ES-I3 (cell line): ENCODE measurements at regions not wholly inside any gene's neighbourhood (a gene's known extent, or its start where the extent isn't known, plus 50 kb on each side); places are given as distances from the start of the nearest gene placed in this dataset.
"Not testable (repeated sequence)": the region's sequence is repeated elsewhere in the genome, so short reads cannot be mapped to it uniquely, and the experiment has no call there.

Experiments
- H3K36me3 ChIP-seq: 2 replicates; pipeline ENCODE4 v1.6.1; 2013; ENCODE audit warnings: mild to moderate bottlenecking, low read length, control low read depth, moderate library complexity; ENCODE audit not compliant: insufficient read depth
- H3K4me1 ChIP-seq: 2 replicates; pipeline ENCODE4 v1.6.1; 2013; ENCODE audit warnings: mild to moderate bottlenecking, control low read depth, low read length; ENCODE audit not compliant: insufficient read depth
- H3K9ac ChIP-seq: 2 replicates; pipeline ENCODE4 v1.6.1; 2013; ENCODE audit warnings: low read depth, mild to moderate bottlenecking, low read length, moderate library complexity
- H3K9me3 ChIP-seq: 2 replicates; pipeline ENCODE4 v1.6.1; 2013; ENCODE audit warnings: mild to moderate bottlenecking, low read length, moderate library complexity; ENCODE audit not compliant: control insufficient read depth, insufficient read depth

- Histone ChIP-seq H3K4me1 (no peaks in the 10 kb centered on the region), H3K9ac (no peak overlapping the region), H3K36me3 (no peaks in the 10 kb centered on the region), H3K9me3 (no peaks in the 10 kb centered on the region)
These were observed 363.6 kb downstream of the BRD1 start for GRCh38 chr22:49464037-49464436.

GRCh38 chr22:49462795-49463194, 364.9 kb downstream of the BRD1 start:
- Histone ChIP-seq H3K9ac (no peak overlapping the region), H3K9me3 (no peaks in the 10 kb centered on the region)

GRCh38 chr22:49462291-49462690, 365.4 kb downstream of the BRD1 start:
- H3K9ac ChIP-seq, result no peak overlapping the region
- H3K9me3 ChIP-seq, result no peaks in the 10 kb centered on the region
- no peaks in the 10 kb centered on the region for H3K4me1 ChIP-seq
- H3K36me3 ChIP-seq, result no peaks in the 10 kb centered on the region

More at GRCh38 chr22:49462795-49463194, 364.9 kb downstream of the BRD1 start:
- no peaks in the 10 kb centered on the region for H3K36me3 ChIP-seq
- H3K4me1 ChIP-seq, result no peaks in the 10 kb centered on the region

- H3K9ac ChIP-seq, result no peak overlapping the region
- no peaks in the 10 kb centered on the region for H3K4me1 ChIP-seq
- H3K36me3 ChIP-seq, result no peaks in the 10 kb centered on the region
- H3K9me3 ChIP-seq, result no peaks in the 10 kb centered on the region
These were observed 366.0 kb downstream of the BRD1 start for GRCh38 chr22:49461674-49462073.

DNA sequence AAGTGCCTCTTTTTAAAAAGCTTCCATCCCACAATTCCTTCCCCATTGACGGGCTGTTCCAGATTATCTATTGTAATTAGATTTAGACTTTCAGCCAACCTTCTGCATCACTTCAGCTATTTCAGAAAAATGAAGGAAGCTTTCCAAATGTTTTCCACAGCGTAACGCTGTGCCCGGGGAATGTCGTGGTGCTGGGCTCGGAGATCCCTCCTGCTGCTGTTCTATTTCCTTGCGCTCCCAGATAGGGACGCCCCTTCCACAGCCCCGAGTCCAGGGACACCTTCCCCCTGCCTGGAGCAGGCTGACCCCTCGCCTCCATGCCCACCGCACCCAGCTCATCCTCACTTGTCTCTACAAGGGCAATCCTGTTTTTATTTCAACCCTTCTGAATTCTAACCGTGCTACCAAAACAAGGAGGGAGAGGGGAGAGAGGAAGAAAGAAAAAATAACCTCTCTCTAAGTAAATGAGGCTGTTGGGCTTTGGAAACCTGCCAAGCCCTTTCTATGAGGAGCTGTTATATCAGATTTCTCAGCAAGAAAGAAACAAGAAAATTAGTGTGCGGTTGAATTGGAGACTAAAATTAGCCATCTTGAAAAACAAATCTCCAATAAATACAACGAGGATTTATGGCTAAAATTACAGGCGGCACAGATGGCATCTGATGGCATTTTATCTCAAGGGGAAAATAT, 366.9 kb downstream of the BRD1 start:
- Histone ChIP-seq H3K4me1 (no peaks in the 10 kb centered on the region), H3K9ac (no peak overlapping the region), H3K36me3 (no peaks in the 10 kb centered on the region), H3K9me3 (no peaks in the 10 kb centered on the region)

- Histone ChIP-seq H3K9me3 (no peaks in the 10 kb centered on the region), H3K4me1 (no peaks in the 10 kb centered on the region), H3K36me3 (no peaks in the 10 kb centered on the region), H3K9ac (no peak overlapping the region)
These were observed 367.6 kb downstream of the BRD1 start for GRCh38 chr22:49460091-49460490.

DNA sequence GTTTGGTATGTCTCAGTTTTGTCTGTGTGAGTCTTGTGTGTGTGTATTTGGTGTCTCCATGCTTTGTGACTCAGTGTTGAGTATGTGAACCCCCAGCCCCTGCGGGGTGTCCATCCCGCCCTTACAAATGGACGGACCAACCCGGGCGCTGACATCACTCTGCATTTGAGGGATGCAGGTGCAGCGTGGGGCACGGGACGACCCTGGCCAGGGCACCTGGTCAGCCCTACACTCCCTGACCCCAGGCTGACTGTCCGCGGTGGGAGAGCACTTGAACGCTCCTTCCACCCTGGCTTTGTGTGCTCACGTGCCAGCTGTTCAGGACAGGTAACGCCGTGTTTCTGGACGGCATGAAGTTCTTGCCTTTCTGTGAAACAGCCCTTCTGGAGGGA, 369.0 kb downstream of the BRD1 start:
- Histone ChIP-seq H3K9me3 (no peaks in the 10 kb centered on the region), H3K4me1 (no peaks in the 10 kb centered on the region), H3K9ac (no peak overlapping the region), H3K36me3 (no peaks in the 10 kb centered on the region)

GRCh38 chr22:49457946-49458707, 369.5 kb downstream of the BRD1 start:
- Histone ChIP-seq H3K9ac (no peak overlapping the region), H3K4me1 (no peaks in the 10 kb centered on the region), H3K36me3 (no peaks in the 10 kb centered on the region), H3K9me3 (no peaks in the 10 kb centered on the region)

- no peak overlapping the region for H3K9ac ChIP-seq
- no peaks in the 10 kb centered on the region for H3K4me1 ChIP-seq
- no peaks in the 10 kb centered on the region for H3K36me3 ChIP-seq
- no peaks in the 10 kb centered on the region for H3K9me3 ChIP-seq
These were observed 370.5 kb downstream of the BRD1 start for GRCh38 chr22:49457146-49457545.

GRCh38 chr22:49455595-49455994, 372.1 kb downstream of the BRD1 start:
- Histone ChIP-seq H3K36me3 (no peaks in the 10 kb centered on the region), H3K4me1 (peaks cover 7% of the 10 kb centered on the region; the same call in 1 of the 2 replicates), H3K9me3 (no peaks in the 10 kb centered on the region), H3K9ac (no peak overlapping the region)

DNA sequence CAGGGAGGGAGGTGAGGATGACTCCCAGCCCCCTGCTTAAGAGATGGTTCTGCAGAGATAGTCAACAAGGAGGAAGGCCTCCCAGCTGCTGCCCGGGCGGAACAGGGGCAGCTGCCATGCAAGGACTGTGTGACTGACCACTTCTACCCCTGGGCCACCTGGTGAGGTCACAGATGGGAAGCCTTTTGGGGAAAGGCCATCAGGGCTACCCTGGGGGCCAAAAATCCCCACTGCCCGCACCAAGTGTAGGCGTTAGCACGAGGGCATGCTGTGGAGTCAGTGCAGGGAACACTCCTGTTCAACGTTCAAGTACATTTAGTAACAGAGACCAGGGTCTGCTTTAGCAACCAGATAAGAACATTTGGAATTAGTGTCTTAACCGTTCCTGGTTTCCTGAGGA, 372.9 kb downstream of the BRD1 start:
- Histone ChIP-seq H3K9ac (no peak overlapping the region), H3K36me3 (no peaks in the 10 kb centered on the region), H3K4me1 (peaks cover 7% of the 10 kb centered on the region; the same call in 1 of the 2 replicates), H3K9me3 (no peaks in the 10 kb centered on the region)

GRCh38 chr22:49453771-49454170, 373.9 kb downstream of the BRD1 start:
- H3K4me1 ChIP-seq, result peaks cover 7% of the 10 kb centered on the region; the same call in 1 of the 2 replicates
- H3K36me3 ChIP-seq, result no peaks in the 10 kb centered on the region
- no peaks in the 10 kb centered on the region for H3K9me3 ChIP-seq
- no peak overlapping the region for H3K9ac ChIP-seq

DNA sequence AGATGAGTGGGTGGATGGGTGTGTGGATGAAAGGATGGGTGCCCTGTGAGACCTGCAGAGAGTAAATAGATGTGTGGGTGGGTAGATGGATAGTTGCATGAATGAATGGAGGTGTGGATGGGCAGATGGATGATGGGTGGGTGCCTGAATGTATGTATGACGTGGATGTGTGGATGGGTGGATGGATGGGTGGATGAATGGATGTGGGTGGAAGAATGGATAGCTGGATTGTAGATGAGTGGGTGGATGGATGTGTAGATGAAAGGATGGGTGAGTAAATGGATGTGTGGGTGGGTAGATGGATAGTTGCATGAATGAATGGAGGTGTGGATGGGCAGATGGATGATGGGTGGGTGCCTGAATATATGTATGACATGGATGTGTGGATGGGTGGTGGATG, 374.7 kb downstream of the BRD1 start:
- not testable (repeated sequence) for H3K9ac ChIP-seq, H3K36me3 ChIP-seq, H3K4me1 ChIP-seq, H3K9me3 ChIP-seq

GRCh38 chr22:49452362-49452946, 375.2 kb downstream of the BRD1 start:
- Histone ChIP-seq H3K36me3 (no peaks in the 10 kb centered on the region), H3K9me3 (no peaks in the 10 kb centered on the region), H3K4me1 (peaks cover 7% of the 10 kb centered on the region; the same call in 1 of the 2 replicates), H3K9ac (no peak overlapping the region)
